Stimulated activated CD8-positive, alpha-beta memory T cell treated with anti-CD3 and anti-CD28 coated beads, Interleukin-4, amount 100 ng/mL, for 48 hours (primary cell): ENCODE measurements at regions not wholly inside any gene's neighbourhood (a gene's known extent, or its start where the extent isn't known, plus 50 kb on each side); places are given as distances from the start of the nearest gene placed in this dataset.
"Not testable (repeated sequence)": the region's sequence is repeated elsewhere in the genome, so short reads cannot be mapped to it uniquely, and the experiment has no call there.

Experiments
- DNase-seq: peaks from one replicate; pipeline ENCODE4 v3.0.0-alpha.2; 2020

DNA sequence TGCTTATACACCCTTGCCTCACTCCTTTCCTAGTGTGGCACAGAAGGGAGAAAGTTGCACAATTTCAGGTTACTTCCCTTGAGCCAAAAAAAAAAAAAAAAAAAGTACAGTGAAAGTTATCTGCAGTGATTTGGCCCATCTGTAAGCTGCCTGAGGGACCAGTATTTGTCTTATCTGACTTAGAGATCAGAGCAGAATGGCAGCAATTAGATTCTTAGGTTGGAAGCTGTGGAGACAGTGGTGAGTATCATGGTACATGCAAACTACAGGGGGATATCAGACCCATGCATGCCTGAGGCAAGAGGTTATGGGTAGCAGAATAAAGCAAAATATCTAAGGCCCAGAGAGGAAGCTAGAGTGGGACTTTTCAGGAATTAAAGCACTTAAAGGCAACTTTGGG lies 1070.7 kb upstream of the NOVA1 start:
- DNase-seq: no peak

DNA sequence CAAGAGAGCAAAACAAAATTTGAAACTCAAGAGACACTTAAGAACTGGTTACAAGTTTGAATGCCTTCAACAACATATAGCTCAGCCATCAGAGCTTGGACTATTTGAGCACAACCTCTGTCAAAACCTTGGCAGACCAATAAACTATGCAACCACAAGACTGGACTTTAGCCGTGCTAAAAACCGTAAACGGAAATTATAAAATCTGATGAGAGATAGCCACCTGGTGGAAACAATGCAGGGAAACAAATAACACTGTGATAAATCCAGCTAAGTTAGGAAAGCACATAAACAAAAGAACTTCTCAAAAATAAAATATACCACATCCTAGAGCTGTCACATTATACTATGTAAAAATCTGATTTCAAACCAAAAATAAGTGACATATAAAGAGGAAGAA lies 1074.2 kb upstream of the NOVA1 start:
- no peak for DNase-seq

DNA sequence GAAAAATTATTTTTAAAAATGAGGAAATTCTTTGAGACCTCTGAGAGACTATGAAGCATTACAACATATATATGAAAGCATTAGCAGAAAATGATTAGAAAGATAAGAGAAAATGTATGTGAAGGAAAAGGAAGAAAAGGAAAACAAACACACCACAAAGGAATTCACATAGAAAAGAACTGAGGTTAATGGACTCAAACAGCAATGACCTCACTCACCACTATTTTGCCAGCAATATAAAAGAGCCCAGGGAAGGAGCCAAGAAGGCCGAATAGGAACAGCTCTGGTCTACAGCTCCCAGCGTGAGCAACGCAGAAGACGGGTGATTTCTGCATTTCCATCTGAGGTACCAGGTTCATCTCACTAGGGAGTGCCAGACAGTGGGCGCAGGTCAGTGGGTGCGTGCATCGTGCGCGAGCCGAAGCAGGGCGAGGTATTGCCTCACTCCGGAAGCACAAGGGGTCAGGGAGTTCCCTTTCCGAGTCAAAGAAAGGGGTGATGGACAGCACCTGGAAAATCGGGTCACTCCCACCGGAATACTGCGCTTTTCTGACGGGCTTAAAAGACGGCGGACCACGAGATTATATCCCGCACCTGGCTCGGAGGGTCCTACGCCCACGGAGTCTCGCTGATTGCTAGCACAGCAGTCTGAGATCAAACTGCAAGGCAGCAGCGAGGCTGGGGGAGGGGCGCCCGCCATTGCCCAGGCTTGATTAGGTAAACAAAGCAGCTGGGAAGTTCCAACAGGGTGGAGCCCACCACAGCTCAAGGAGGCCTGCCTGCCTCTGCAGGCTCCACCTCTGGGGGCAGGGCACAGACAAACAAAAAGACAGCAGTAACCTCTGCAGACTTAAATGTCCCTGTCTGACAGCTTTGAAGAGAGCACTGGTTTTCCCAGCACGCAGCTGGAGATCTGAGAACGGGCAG lies 1075.2 kb upstream of the NOVA1 start:
- DNase-seq: not testable (repeated sequence)

DNA sequence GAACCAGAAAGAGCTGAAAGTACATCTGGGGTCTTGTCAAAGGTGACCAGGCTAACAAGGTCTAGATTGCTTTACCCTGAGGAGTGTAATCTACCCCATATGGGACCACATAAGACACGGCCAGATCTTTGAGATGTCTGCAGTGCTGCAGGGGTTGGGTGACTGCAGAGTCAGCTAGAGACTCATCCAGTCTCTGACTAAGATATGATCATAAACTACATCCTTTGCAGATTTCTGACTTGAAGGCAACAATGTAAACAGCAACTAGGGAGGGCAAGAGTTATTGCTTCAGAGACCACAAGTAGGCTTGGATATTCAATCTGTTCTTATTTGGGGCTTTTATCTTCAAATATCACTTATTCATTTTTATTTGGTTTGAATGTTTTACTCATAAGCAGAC lies 1080.5 kb upstream of the FOXG1 start:
- no peak for DNase-seq

DNA sequence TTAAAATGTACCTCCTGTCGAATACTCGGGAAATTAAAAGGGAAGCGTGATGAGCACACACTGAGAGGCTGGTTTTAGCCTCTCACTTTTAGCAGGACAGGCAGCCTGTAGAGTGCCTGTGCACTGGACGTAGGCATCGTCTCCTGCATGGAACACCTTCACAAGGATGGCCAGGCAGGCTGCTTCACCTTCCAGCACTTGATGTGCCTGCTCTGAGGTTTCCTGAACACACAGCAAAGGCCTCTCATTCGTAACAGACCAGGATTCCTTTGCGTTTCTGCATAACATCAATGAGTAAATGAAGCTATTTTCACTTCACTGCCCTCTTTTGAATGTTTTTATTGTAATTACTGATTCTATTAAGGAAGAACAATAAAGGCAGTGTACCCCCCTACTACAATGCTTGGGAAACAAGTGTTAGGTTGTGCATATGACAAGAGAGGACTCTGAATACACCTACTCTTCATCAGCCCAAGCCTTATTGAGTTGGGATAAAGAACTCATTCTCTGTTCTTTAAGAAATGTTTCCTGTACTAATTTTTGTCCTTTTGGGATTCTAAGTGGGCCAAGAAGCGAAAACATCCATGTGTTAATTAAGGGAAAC lies 1077.6 kb upstream of the FOXG1 start:
- no peak for DNase-seq

DNA sequence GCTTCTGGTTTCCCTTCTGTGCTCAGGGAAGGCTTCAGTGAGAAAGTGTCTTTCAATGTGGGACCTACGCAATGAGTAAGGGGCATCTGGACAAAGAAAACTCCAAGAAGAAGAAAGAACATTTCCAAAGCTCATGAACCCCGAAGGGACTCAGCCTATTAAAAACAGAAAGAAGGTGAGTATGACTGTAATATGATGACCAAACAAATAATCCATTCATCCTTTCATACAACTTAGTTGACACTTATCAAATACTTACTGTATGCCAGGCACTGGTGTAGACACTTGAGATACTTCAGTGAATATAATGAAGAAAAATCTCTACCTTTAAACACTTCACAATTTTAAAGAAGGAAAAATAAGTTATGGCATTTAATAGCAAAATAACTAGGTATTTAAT lies 1054.2 kb upstream of the FOXG1 start:
- DNase-seq: no peak

DNA sequence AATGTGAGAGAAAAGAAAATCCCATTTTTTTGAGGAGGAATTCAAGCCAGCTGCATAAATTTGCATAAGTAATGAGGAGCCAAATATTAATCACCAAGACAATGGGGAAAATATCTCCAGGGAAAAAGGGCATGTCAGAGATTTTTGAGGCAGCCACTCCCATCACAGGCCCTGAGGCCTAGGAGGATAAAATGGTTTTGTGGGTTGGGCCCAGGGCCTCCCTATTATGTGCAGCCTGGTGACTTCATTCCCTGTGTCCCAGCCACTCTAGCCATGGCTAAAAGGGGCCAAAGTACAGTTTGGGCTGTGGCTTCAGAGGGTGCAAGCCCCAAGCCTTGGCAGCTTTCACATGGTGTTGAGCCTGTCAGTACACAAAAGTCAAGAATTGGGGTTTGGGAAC lies 1051.0 kb upstream of the FOXG1 start:
- DNase-seq: no peak

DNA sequence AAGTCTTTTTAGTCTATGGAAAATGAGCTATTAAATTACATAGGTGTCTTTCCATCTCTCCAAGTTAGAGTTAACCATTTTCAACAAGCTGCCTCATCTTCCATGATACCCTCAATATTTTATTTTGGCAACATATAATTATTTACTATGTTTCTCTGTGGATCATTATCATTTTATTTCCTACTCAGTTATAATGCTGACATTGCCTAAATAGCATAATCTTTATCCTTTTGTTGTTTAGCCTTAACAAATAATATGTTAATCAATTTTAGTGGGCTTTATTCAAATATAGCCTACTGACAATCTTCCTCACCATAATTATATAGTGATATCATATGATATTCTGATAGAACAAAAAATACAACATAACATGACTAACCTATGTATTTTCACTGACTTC lies 1044.8 kb upstream of the FOXG1 start:
- no peak for DNase-seq

DNA sequence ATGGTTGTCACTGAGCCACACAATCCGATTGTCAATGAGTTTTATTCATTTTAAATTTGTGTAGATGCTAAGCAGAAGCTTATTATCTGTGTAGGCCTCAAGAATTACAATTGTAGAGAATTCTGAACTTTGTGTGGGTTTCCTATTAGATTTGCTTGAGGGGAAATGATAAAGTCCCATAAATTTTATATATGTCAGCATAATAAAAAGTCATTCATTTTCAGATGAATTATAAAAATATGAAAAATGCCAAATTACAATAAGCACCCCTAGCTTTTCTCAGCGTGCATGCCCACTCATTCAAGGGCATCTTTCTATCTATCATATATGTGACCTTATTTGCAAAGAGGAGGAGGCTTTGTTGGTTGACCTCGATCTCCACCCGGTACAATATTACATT lies 1041.1 kb upstream of the FOXG1 start:
- DNase-seq: no peak

DNA sequence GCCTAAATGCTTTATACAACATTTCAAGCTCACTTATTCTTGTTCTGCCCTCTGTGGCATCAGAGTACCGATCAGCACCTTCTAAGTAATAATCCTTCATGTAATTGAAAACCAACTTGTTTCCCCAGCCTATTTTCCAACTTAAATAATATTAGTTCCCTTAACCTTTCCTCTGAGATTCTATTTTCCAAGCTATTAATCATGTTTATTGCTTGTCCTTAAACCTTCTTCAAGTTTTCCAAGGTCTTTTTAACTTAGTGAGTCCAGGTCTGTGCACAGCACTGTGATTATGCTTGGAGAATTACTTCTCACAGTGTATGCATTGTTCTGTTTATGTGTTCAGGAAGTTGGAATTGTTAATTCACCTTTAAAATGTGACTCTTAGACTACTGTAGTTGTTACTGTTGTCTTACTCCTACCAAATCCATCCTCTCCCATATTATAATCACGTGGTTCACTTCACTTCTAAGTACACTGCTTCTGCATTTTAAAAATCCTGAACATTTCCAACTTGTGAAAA lies 1039.3 kb upstream of the FOXG1 start:
- DNase-seq: no peak

DNA sequence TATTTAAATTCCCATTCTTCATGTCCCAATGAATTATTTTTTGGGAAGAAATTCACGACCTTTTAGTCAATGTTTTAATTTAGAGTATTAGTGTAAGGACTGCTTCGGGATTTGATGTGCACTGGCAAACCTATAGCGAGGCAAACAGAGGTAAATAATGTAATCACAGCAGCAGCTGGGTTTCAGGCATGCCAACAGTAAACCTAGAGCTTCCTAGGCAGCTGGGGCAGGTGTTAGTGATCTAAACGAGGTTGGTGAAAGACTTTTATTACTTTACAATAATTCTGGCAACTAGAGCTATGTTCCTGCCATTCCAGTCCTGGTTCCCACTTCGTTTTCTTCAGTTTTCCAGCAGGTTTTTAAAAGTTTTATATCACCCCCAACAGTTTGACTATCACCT lies 1036.4 kb upstream of the FOXG1 start:
- DNase-seq: no peak

DNA sequence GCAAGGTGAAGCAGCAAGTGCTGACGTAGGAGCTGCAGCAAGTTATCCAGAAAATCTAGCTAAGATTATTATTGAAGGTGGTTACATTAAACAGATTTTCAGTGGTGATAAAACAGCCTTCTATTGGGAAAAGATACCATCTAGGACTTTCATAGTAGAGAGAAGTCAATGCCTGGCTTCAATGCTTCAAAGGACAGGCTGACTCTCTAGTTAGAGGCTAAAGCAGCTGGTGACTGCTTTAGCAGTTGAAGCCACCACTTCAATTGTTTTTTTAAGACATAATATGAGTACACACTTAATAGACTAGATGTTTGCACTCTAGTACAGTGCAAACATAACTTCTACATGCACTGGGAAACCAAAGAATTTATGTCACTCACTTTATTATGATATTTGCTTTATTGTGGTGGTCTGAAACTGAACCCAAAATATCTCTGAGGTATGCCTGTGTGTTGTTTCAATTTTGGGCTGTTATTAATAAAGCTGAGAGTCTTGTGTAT lies 1026.9 kb upstream of the FOXG1 start:
- no peak for DNase-seq

DNA sequence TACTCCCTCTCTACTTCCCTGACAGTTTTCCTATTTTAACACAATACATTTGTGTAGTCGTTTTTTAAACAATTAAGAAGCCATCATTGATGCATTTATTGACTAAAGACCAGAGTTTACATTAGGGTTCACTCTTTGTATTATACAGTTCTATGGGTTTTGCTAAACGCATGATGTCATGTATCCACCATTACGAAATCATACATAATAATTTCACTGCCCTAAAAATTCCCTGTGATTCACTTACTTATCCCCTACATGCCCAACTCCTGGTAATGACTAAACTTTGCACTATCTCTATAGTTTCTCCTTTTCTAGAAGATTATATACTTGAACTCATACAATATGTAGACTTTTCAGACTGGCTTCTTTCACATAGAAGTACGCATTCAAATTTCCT lies 1016.5 kb upstream of the FOXG1 start:
- no peak for DNase-seq

DNA sequence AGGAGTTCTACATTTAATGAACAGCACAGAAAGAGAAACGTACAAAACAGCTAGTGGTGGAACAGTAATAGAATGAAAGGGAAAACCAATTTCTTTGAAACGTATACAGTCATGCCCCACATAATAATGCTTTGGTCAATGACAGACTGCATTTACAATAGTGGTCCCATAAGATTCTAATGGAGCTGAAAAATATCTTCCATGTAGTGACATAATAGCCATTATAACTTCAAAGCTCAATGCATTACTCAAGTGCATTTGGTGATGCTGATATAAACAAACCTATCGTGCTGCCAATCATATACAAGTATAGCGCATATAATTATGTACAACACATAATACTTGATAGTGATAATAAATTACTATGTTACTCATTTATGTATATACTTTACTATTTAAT lies 1008.9 kb upstream of the FOXG1 start:
- not testable (repeated sequence) for DNase-seq

DNA sequence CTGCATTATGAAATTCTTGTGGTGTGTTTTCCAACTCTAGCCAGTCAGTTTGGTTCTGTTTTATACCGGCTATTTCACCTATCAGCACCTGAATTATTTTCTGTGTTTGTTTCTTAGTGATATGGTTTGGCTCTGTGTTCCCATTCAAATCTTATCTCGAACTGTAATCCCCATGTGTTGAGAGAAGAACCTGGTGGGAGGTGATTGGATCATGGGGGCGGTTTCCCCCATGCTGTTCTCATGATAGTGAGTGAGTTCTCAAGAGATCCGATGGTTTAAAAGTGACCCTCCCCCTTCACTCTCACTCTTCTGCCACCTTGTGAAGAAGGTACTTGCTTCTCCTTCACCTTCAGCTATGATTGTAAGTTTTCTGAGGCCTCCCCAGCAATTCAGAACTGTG lies 1006.2 kb upstream of the FOXG1 start:
- not testable (repeated sequence) for DNase-seq

DNA sequence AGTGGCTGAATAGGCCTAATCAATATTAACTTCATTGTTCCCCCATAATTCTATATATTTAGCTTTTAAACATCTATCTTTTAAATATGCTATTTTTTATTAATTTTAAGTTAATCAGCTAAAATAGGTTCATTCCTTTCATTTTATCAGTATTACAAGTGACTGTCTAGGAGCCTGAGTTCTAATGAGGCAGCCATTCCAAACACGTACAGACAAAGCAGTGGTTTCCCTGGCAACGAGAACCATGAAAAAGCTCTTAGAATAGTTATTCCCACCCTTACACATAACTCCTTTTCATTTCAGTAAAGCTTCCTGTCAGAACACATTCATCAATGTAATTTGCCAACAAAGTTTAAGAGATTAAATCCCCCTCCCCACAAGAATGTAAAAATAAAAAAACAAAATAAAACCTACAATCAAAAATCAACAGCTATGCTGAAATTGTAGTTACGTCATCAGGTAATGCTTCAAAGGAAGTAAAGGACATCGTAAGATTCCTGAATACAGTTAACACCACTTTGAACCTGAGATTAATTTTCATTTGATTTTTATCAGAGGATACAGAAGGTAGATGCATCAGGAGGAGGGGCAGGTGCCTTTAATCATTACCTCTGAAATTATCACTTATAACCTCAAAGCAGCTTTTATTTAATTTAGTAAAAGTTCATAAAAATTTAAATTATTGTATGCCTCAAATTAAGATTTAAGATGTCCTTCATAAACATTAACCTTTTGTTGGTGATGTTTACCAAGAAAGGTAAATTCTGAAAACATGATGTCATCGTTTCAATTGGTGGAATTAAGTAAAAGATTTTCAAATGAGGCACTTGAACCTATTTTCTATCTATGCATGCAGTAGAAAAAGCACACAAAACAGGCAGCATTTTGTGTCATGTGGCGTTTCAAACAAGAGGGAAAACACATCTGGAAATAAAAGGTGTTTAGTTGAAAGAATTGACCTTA lies 967.2 kb upstream of the FOXG1 start:
- DNase-seq: not testable (repeated sequence)

DNA sequence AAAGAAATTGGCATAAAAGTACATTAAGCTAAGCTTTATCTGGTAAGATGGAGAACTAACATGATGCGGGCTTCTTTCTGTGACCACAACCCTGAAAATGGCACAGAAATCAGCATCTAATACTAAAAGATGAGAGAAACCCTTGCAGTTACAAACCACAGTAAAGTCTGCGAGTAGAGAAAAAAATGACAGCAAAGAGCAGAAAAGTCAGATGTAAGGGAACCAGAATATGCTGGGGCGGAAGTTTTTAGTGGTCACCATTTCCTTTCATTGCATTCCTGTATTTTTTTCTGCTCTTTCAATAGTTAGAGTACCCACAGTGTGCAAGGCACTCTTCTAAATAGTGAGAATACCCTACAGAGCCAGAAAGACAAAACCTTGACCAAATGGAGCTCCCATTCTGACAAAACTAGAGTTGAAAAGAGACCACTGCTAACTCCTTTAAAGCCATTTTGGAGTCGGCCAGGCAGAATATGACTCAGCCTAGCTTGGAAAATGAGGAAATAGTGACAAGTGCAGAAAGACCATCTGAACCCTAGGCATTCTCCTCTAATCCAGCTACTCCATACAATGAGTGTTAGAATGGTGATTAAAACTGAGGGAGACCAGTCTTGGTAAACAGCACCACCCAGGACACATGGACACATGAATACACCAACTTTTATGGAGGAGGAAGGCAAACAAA lies 948.7 kb upstream of the FOXG1 start:
- DNase-seq: not testable (repeated sequence)

DNA sequence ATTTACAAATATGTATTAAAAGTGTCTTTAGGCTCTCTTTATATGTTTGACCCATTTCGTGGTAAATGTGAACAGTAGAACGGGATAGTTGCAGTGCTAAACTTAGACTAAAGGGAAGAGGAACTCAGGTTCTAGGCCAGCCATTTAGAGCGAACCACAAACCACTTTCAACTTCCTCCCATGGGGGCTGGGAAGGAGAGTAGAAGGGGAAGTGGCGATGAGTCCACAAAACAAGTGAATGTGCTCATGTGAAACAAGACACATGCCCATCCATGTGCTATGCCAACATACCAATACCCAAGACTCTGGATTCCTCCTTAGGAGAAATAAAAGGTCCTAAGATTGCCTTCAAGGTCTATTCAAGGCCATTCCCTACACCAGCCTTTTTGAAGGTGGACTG lies 940.4 kb upstream of the FOXG1 start:
- DNase-seq: not testable (repeated sequence)

DNA sequence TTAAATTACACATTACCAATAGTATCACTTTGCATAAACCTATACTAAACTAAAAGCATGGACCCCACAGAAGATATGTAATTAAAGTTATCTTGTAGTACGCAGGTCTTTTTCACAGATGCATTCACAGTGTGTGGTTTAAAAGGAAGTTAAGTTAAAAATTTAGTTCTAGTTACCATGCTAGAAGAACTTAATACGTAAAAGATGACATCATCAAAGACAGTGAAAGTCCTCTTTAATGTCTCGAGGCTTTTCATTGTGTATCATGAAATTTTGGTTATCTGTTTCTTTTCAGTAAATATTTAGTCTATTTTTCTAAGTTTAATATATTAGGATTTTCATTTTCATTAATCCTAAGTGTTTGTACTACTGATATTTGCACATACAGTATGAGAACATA lies 934.6 kb upstream of the FOXG1 start:
- DNase-seq: not testable (repeated sequence)

DNA sequence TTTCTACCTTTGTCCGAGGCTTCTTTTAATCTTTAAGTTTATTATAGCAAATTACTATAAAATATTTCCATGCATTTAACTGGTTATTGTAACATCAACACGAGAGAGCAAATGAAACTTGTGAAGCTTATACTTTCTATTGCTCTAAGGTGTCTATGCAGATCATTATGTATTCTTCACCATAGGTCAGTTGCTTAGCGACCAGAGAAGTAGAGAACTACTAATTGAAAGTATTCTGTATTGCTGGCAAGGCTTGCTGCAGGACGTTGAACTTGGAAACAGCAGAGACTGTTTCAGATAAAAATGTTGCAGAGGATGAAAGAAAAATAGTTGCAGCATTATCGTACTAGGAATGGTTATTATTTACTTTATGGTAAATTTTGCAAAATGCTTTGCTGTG lies 933.6 kb upstream of the FOXG1 start:
- DNase-seq: not testable (repeated sequence)

DNA sequence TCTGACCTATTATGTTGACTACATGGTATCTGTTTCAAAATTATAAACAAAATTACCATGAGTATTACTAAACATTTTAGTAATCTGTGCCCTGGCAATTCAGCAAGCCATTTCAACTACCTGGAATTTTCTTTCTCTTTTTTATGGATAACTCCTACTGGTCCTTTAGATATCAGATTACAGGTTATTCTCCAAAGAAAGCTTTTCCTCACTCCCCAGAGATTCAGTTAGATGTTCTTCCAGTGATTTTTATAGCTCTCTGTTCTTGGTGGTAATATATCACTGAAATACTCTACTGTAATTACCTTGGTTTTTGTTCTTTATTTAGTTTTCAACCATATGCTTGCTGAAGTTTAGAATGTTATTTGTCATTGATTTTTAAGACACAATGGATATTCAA lies 930.2 kb upstream of the FOXG1 start:
- DNase-seq: no peak

DNA sequence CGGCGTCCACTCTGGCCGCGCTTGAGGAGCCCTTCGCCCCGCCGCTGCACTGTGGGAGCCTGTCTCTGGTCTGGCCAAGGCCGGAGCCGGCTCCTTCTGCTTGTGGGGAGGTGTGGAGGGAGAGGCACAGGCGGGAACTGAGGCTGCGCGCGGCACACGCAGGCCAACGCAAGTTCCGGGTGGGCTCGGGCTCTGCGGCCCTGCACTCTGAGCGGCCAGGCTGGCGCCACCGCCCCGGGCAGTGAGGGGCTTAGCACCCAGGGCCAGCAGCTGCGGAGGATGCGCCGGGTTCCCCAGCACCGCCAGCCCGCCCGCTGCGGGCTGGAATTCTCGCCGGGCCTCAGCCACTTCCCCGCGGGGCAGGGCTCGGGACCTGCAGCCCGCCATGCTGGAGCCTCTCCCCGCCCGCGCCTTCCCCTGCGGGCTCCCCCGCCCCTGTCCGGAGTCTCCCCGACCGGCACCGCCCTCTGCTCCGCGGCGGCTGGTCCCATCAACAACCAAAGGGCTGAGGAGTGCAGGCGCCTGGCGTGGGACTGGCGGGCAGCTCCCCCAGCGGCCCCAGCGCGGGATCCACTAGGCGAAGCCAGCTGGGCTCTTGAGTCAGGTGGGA lies 921.2 kb upstream of the FOXG1 start:
- no peak for DNase-seq
